Activated T-helper 2 cell treated with anti-CD3 and anti-CD28 coated beads, Interferon-gamma antibody, Interleukin-2, Interleukin-4, amounts not matched to agents 10 μg/mL and 5 μg/mL and 100 μg/mL, durations not matched to agents 14 hours and 24 hours and 36 hours (primary cell): ENCODE measurements at regions not wholly inside any gene's neighbourhood (a gene's known extent, or its start where the extent isn't known, plus 50 kb on each side); places are given as distances from the start of the nearest gene placed in this dataset.

Experiments used
- DNase-seq: peaks from one replicate; pipeline ENCODE4 v3.0.0; 2021; ENCODE audit warnings: low spot score
- H3K27ac Mint-ChIP-seq: one replicate; pipeline ENCODE4 v1.8.0; 2021; ENCODE audit warnings: mixed read lengths
- H3K27me3 Mint-ChIP-seq: one replicate; pipeline ENCODE4 v1.8.0; 2021; ENCODE audit warnings: low read depth, mixed read lengths
- H3K36me3 Mint-ChIP-seq: one replicate; pipeline ENCODE4 v1.8.0; 2021; ENCODE audit warnings: low read depth, mixed read lengths
- H3K4me1 Mint-ChIP-seq: one replicate; pipeline ENCODE4 v1.8.0; 2021; ENCODE audit warnings: low read depth, mixed read lengths
- H3K4me3 Mint-ChIP-seq: one replicate; pipeline ENCODE4 v1.8.0; 2021; ENCODE audit warnings: low read depth, mild to moderate bottlenecking, moderate library complexity, mixed read lengths
- H3K9me3 Mint-ChIP-seq: one replicate; pipeline ENCODE4 v1.8.0; 2021; ENCODE audit warnings: mixed read lengths
- intact Hi-C: fragments of 100-400 bp; cut with micrococcal nuclease; formaldehyde crosslinking; loops from one replicate; pipeline ENCODE4 v1.15.1; 2023

DNA sequence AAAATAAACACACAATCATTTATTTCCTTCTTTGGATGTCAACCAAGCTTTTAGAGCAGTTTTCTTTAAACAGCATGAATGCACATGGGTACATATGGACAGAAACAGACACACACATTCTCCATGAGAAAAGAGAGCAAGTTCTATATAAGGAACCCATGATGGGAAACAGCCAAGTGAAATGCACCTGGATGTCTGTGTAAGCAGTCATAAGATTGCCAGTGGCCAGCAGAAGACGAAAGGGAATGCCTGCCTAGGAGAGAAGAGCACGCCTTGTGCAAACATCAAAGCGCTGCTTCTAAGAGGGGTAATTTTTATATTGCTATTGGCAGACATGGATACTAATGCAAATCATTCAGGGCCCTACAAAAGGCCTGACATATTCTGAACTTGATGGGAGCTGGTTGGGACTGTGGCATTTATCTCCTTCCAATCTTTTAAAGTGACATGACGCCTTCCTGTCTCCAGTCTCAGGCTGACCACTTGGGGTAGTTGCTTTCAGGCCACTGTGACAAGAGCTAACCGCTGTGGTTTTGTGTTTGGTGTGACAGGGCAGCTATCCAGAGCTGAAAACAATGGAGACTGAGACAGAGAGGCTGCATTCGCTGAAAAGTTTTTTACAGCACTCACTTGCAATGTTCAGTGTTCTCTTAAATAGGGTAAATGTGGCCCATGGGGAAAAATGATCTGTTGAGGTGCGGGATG lies 75.0 kb upstream of the DPT start:
- Mint-ChIP-seq H3K27me3 (peaks cover 23% of the 10 kb centered on the region), H3K27ac (no peak overlapping the region), H3K9me3 (no peaks in the 10 kb centered on the region), H3K4me3 (no peak overlapping the region), H3K4me1 (no peaks in the 10 kb centered on the region), H3K36me3 (no peaks in the 10 kb centered on the region)
- intact Hi-C loops: no loop called here
- DNase-seq: no peak

DNA sequence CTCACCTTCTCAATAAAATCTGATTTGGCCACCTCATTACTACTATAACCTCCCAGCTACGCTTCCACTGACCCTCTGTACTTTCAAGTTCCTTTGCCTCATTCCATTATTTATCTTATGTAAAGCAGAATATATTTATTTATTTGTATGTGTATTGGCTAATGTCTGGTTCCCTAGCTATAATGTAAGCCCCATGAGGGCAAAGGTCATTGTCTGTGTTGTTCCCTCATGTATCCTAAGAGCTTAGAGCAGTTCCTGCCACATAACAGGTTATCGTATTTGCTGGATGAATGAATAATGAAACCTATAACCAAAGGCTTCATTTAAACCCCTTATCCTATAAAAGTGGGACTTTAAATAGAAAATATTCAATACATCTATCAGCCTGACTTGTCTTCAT lies 77.9 kb upstream of the DPT start:
- Mint-ChIP-seq H3K27me3 (peaks cover 21% of the 10 kb centered on the region), H3K36me3 (no peaks in the 10 kb centered on the region), H3K27ac (no peak overlapping the region), H3K4me3 (no peak overlapping the region), H3K9me3 (no peaks in the 10 kb centered on the region), H3K4me1 (no peaks in the 10 kb centered on the region)
- DNase-seq: no peak
- intact Hi-C loops: no loop called here

DNA sequence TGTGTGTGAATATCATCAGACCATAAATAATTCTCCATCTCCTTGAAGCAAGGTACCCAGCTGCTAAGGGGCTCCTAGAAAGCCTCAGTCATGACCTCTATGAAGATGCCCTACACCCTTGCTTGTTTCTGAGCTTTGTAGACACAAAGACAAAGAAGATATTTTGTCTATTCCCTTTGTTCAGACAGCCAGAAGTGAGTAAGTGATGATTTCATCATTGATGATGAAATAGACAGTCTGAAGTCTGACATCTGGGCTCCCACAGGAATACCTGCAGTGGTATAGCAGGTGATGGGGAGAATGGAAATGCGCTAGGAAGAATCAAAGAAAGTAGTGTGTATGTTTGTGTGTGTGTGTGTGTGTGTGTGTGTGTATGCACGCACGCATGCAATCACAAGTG lies 82.2 kb upstream of the DPT start:
- Mint-ChIP-seq H3K4me1 (no peaks in the 10 kb centered on the region), H3K27ac (no peak overlapping the region), H3K9me3 (no peaks in the 10 kb centered on the region), H3K4me3 (no peak overlapping the region), H3K27me3 (peaks cover 12% of the 10 kb centered on the region), H3K36me3 (no peaks in the 10 kb centered on the region)
- no peak for DNase-seq
- intact Hi-C loops: no loop called here

DNA sequence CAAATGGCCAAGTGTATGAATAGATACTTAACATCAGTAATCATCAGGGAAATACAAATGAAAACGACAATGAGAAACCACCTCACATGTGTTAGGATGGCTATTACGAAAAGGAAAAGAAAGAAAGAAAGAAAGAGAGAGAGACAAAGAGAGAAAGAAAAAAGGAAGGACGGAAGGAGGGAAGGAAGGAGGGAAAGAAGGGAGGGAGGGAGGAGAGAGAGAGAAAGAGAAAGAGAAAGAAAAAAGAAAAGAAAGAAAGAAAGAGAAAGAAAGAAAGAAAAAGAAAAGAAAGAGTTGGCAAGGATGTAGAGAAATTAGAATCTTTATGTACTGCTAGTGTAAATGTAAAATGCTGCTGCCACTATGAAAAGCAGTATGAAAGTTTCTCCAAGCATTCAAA lies 90.7 kb upstream of the DPT start:
- Mint-ChIP-seq H3K36me3 (no peaks in the 10 kb centered on the region), H3K4me3 (no peak overlapping the region), H3K4me1 (peaks cover 12% of the 10 kb centered on the region), H3K9me3 (no peaks in the 10 kb centered on the region), H3K27me3 (peaks cover 3% of the 10 kb centered on the region), H3K27ac (no peak overlapping the region)
- DNase-seq: no peak
- intact Hi-C loops: loop anchor here (10.0 kb wide), 1 partner anchor 285 kb away; the partner anchor contains the start of gene ATP1B1

- no peaks in the 10 kb centered on the region for H3K36me3 Mint-ChIP-seq
- no peak overlapping the region for H3K4me3 Mint-ChIP-seq
- peaks cover 14% of the 10 kb centered on the region for H3K4me1 Mint-ChIP-seq
- H3K9me3 Mint-ChIP-seq: no peaks in the 10 kb centered on the region
- H3K27ac Mint-ChIP-seq: no peak overlapping the region
- no peak for DNase-seq
- intact Hi-C loops: loop anchor here (10.0 kb wide), 1 partner anchor 283 kb away; the partner anchor contains the start of gene ATP1B1
- peaks cover 8% of the 10 kb centered on the region for H3K27me3 Mint-ChIP-seq
Measured at GRCh38 chr1:168821434-168821833, 92.4 kb upstream of the DPT start.

DNA sequence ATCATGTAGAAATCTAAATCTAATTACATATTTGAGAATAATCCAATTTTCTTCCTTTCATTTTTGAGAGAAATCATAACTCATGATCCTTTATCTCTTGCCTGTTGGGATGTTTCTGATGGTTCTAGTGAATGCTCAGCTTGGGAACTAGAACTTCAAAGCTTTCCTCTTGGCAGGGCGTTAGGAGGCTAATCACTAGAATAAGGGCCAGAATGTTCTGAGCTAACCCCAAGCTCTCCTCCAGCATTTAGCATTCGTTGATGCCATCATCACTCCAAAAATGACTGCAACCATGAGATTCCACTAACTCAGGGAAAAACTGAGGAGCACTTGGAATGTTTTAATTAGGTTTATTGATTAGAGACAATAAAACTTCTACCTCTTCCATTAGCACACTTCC lies 93.9 kb upstream of the DPT start:
- peaks cover 14% of the 10 kb centered on the region for H3K4me1 Mint-ChIP-seq
- no peak overlapping the region for H3K4me3 Mint-ChIP-seq
- no peak for DNase-seq
- H3K36me3 Mint-ChIP-seq: no peaks in the 10 kb centered on the region
- peaks cover 6% of the 10 kb centered on the region for H3K27me3 Mint-ChIP-seq
- intact Hi-C loops: loop anchor here (10.0 kb wide), 1 partner anchor 282 kb away; the partner anchor contains the start of gene ATP1B1
- no peak overlapping the region for H3K27ac Mint-ChIP-seq
- H3K9me3 Mint-ChIP-seq: no peaks in the 10 kb centered on the region

GRCh38 chr1:168823988-168824387 lies 95.0 kb upstream of the DPT start:
- no peak for DNase-seq
- no peak overlapping the region for H3K27ac Mint-ChIP-seq
- H3K9me3 Mint-ChIP-seq: no peaks in the 10 kb centered on the region
- intact Hi-C loops: loop anchor here (1.0 to 10.0 kb wide), 2 partner anchors 281 to 488 kb away; partner anchors contain the start of gene ATP1B1
- peaks cover 6% of the 10 kb centered on the region for H3K27me3 Mint-ChIP-seq
- peaks cover 14% of the 10 kb centered on the region for H3K4me1 Mint-ChIP-seq
- H3K36me3 Mint-ChIP-seq: no peaks in the 10 kb centered on the region
- H3K4me3 Mint-ChIP-seq: no peak overlapping the region

- Mint-ChIP-seq H3K4me3 (no peak overlapping the region), H3K4me1 (peaks cover 14% of the 10 kb centered on the region), H3K27me3 (peaks cover 6% of the 10 kb centered on the region), H3K27ac (no peak overlapping the region), H3K36me3 (no peaks in the 10 kb centered on the region), H3K9me3 (no peaks in the 10 kb centered on the region)
- intact Hi-C loops: loop anchor here (1.0 to 10.0 kb wide), 2 partner anchors 280 to 488 kb away; partner anchors contain the start of gene ATP1B1
- no peak for DNase-seq
Measured at GRCh38 chr1:168824418-168825065, 95.5 kb upstream of the DPT start.

DNA sequence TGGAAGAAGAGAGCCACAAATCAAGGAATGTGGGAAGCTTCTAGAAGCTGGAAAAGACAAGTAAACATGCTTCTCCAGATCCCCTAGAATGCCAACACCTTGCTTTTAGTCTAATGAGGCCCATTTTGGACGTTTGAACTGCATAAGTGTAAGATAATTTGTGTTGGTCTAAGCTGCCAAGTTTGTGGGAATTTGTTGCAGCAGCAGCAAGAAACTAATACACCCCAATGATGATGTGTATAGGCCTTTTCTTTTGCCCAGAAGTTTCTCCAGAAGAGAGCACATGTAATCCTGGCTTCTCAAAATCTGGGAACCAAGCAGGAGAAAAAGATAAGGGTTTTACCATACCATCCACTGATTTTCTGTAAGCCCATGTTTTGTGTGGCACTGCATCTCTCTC lies 96.1 kb upstream of the DPT start:
- H3K4me1 Mint-ChIP-seq: peaks cover 14% of the 10 kb centered on the region
- H3K9me3 Mint-ChIP-seq: no peaks in the 10 kb centered on the region
- H3K36me3 Mint-ChIP-seq: no peaks in the 10 kb centered on the region
- H3K27ac Mint-ChIP-seq: no peak overlapping the region
- H3K4me3 Mint-ChIP-seq: no peak overlapping the region
- intact Hi-C loops: loop anchor here (10.0 kb wide), 1 partner anchor 280 kb away; the partner anchor contains the start of gene ATP1B1
- no peak for DNase-seq
- H3K27me3 Mint-ChIP-seq: peaks cover 6% of the 10 kb centered on the region

- H3K9me3 Mint-ChIP-seq: no peaks in the 10 kb centered on the region
Measured at GRCh38 chr1:168825820-168826219, 96.8 kb upstream of the DPT start.

DNA sequence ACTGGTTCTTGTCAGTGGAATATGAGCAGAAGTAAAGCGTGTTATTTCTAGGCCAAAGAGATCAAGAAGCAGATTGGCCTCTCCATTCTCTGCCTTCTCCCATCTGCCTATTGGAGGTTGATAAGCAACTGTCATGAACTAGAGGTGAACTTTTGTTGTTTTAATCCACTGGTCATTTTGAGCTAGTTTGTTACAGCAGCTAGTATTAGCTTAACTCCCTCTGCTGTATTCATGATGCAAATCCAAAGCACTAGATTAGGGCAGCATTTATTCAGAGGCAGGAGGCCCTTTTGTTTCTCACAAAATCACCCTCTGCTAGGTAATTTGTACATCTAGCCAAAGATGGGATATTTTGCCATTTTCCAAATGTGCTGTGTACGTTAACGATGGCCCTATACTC lies 97.3 kb upstream of the DPT start:
- no peak for DNase-seq
- intact Hi-C loops: loop anchor here (10.0 kb wide), 1 partner anchor 279 kb away; the partner anchor contains the start of gene ATP1B1
- peaks cover 11% of the 10 kb centered on the region for H3K27me3 Mint-ChIP-seq
- H3K27ac Mint-ChIP-seq: no peak overlapping the region
- no peaks in the 10 kb centered on the region for H3K9me3 Mint-ChIP-seq
- H3K4me1 Mint-ChIP-seq: peaks cover 12% of the 10 kb centered on the region
- no peak overlapping the region for H3K4me3 Mint-ChIP-seq
- no peaks in the 10 kb centered on the region for H3K36me3 Mint-ChIP-seq

More at GRCh38 chr1:168825820-168826219, 96.8 kb upstream of the DPT start:
- DNase-seq: no peak
- Mint-ChIP-seq H3K4me1 (peaks cover 13% of the 10 kb centered on the region), H3K4me3 (no peak overlapping the region), H3K36me3 (no peaks in the 10 kb centered on the region), H3K27ac (no peak overlapping the region), H3K27me3 (peaks cover 9% of the 10 kb centered on the region)
- intact Hi-C loops: loop anchor here (10.0 kb wide), 1 partner anchor 279 kb away; the partner anchor contains the start of gene ATP1B1

DNA sequence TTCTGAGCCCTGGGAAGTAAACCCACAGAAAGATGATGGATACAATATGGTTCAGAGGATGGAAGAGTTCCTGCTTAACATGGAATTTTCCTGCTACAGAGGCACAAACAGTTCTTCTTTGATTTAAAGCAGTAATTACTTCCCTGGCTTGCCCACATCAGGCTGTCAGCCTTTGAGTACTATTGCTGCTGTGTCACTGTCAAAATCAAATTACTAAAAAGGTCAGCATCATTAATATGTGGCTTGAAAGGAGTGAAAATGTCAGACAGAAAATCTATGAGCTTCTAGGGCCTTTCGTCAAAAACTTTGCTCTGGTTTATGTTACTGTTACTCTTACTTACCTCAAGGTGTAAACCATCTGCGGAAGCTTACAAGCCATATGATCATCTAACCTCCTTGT lies 98.6 kb upstream of the DPT start:
- peaks cover 8% of the 10 kb centered on the region for H3K4me1 Mint-ChIP-seq
- no peak for DNase-seq
- intact Hi-C loops: loop anchor here (10.0 kb wide), 1 partner anchor 277 kb away; the partner anchor contains the start of gene ATP1B1
- peaks cover 13% of the 10 kb centered on the region for H3K27me3 Mint-ChIP-seq
- no peaks in the 10 kb centered on the region for H3K36me3 Mint-ChIP-seq
- no peaks in the 10 kb centered on the region for H3K9me3 Mint-ChIP-seq
- H3K4me3 Mint-ChIP-seq: no peak overlapping the region
- H3K27ac Mint-ChIP-seq: no peak overlapping the region

GRCh38 chr1:168829876-168830275 lies 100.9 kb upstream of the DPT start:
- peaks cover 13% of the 10 kb centered on the region for H3K27me3 Mint-ChIP-seq
- peaks cover 10% of the 10 kb centered on the region for H3K4me1 Mint-ChIP-seq
- no peak for DNase-seq
- no peak overlapping the region for H3K27ac Mint-ChIP-seq
- no peaks in the 10 kb centered on the region for H3K9me3 Mint-ChIP-seq
- no peaks in the 10 kb centered on the region for H3K36me3 Mint-ChIP-seq
- no peak overlapping the region for H3K4me3 Mint-ChIP-seq
- intact Hi-C loops: loop anchor here (10.0 kb wide), 1 partner anchor 275 kb away; the partner anchor contains the start of gene ATP1B1
